ENCODE measurements at regions not wholly inside any gene's neighbourhood (a gene's known extent, or its start where the extent isn't known, plus 50 kb on each side); places are given as distances from the start of the nearest gene placed in this dataset.
"Not testable (repeated sequence)": the region's sequence is repeated elsewhere in the genome, so short reads cannot be mapped to it uniquely, and the experiment has no call there.

DNA sequence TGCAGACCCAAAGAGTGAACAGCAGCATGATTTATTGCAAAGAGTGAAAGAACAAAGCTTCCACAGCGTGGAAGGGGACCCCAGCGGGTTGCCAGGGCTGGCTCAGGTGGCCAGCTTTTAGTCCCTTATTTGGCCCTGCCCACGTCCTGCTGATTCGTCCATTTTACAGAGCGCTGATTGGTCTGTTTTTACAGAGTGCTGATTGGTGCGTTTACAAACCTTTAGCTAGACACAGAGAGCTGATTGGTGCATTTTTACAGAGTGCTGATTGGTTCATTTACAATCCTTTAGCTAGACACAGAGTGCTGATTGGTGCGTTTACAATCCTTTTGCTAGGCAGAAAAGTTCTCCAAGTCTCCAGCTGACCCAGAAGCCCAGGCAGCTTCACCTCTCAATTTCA, 128.5 kb upstream of the AHI1 start:
- TF ChIP-seq, protein P1, sequence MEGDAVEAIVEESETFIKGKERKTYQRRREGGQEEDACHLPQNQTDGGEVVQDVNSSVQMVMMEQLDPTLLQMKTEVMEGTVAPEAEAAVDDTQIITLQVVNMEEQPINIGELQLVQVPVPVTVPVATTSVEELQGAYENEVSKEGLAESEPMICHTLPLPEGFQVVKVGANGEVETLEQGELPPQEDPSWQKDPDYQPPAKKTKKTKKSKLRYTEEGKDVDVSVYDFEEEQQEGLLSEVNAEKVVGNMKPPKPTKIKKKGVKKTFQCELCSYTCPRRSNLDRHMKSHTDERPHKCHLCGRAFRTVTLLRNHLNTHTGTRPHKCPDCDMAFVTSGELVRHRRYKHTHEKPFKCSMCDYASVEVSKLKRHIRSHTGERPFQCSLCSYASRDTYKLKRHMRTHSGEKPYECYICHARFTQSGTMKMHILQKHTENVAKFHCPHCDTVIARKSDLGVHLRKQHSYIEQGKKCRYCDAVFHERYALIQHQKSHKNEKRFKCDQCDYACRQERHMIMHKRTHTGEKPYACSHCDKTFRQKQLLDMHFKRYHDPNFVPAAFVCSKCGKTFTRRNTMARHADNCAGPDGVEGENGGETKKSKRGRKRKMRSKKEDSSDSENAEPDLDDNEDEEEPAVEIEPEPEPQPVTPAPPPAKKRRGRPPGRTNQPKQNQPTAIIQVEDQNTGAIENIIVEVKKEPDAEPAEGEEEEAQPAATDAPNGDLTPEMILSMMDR (IDR thresholded peaks at IDR 0.05) = not testable (repeated sequence)
- TF ChIP-seq POLR2A, EP300, POLR2AphosphoS5 (IDR thresholded peaks at IDR 0.05): not testable (repeated sequence)

Measured in sigmoid colon (tissue), 4 donors.